ENCODE measurements at regions not wholly inside any gene's neighbourhood (a gene's known extent, or its start where the extent isn't known, plus 50 kb on each side); places are given as distances from the start of the nearest gene placed in this dataset.

DNA sequence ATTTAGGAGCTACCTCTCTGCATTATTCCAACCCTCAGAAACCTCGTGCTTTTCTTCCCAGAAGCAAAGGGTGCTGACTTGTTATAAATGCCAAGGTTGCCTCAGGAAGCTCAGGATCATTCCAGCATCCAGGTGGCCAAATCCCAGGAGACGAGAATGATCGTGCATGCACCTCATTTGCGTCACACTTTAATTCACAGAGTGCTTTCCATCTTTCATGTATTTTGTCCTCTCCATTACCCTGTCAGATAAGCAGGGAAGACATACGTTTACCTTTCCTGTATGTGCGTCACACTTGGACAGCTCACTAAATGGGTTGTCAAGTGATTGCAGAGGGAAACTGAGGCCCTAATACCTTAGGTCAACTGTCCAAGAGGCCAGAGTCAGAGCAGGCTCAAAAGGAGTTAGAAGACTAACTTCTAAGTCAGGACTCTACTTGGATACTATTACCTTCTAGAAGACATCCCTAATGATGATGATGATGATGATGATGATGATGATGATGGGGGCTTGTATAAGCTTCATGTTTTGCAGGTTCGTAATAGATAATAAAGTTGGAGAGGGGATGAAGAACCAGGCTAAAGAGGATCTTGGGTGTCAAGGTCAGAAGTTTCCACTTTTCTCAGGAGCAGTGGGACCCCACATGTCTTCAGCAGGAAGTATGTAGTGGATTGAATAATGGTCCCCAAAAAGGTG, 150.6 kb upstream of the TNRC6C start:
- H3K27ac ChIP-seq: no peak overlapping the region
- TF ChIP-seq, protein P1, sequence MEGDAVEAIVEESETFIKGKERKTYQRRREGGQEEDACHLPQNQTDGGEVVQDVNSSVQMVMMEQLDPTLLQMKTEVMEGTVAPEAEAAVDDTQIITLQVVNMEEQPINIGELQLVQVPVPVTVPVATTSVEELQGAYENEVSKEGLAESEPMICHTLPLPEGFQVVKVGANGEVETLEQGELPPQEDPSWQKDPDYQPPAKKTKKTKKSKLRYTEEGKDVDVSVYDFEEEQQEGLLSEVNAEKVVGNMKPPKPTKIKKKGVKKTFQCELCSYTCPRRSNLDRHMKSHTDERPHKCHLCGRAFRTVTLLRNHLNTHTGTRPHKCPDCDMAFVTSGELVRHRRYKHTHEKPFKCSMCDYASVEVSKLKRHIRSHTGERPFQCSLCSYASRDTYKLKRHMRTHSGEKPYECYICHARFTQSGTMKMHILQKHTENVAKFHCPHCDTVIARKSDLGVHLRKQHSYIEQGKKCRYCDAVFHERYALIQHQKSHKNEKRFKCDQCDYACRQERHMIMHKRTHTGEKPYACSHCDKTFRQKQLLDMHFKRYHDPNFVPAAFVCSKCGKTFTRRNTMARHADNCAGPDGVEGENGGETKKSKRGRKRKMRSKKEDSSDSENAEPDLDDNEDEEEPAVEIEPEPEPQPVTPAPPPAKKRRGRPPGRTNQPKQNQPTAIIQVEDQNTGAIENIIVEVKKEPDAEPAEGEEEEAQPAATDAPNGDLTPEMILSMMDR (conservative IDR thresholded peaks at IDR 0.05): no peak
- TF ChIP-seq ZFX (IDR thresholded peaks at IDR 0.05): no peak

GRCh38 chr17:77808686-77809425, 149.6 kb upstream of the TNRC6C start:
- no peak overlapping the region for H3K27ac ChIP-seq
- TF ChIP-seq, protein P1 (conservative IDR thresholded peaks at IDR 0.05): no peak
- no peak for TF ChIP-seq ZFX (IDR thresholded peaks at IDR 0.05)

DNA sequence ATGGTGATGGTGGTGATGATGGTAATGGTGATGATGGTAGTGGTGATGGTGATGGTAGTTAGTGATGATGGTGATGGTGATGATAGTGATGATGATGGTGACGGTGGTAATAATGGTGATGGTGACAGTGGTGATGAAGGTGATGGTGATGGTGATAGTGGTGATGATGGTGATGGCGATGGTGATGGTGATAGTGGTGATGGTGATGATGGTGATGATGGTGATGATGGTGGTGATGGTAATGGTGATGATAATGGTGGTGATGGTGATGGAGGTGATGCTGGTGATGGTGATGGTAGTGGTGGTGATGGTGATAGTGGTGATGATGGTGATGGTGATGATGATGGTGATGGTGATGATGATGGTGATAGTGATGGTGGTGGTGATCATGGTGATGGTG, 148.7 kb upstream of the TNRC6C start:
- no peak for TF ChIP-seq ZFX (IDR thresholded peaks at IDR 0.05)
- TF ChIP-seq, protein P1 (conservative IDR thresholded peaks at IDR 0.05): no peak
- H3K27ac ChIP-seq: no peak overlapping the region

DNA sequence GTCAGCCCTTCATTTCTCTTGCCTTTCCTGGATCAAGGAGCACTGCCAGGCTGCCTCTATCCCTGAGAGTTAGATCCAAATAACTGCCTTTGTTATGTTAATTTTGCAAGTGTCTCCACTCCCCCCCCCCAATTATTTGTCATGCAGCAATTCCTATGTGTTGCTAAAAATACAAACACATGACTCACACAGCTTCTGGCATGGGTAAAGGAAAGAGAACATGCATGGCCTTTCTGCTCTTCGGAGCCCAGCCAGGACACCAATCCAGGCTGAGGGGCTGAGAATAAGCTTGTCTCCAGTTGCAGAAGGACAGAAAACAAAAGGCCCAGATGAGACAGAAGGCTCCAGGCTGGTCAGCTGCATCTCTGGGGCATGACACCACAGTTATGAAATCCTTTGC, 148.0 kb upstream of the TNRC6C start:
- TF ChIP-seq ZFX (IDR thresholded peaks at IDR 0.05): no peak
- TF ChIP-seq, protein P1 (conservative IDR thresholded peaks at IDR 0.05): no peak
- no peak overlapping the region for H3K27ac ChIP-seq

DNA sequence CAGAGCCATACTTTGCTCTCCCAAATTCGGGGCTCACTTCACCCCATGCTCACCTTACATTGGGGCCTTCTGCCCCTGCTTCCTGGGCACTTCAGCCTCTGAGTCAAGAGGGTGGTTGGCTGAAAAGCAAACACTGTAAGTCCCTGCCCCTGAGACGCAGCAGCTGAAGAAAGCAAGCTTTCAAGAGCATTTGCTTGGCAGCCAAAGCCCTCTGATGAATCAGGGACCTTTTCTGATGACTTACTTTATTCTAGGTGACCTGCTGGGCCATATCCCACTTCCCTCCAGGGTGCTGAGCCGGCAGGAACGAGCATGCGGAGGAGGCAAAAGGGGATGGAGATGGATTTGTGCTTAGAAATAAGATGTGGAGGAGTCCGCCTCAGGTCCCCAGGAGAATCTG, 147.0 kb upstream of the TNRC6C start:
- TF ChIP-seq ZFX (IDR thresholded peaks at IDR 0.05): no peak
- TF ChIP-seq, protein P1 (conservative IDR thresholded peaks at IDR 0.05): no peak
- H3K27ac ChIP-seq: no peak overlapping the region

GRCh38 chr17:77814091-77814772, 144.3 kb upstream of the TNRC6C start:
- H3K27ac ChIP-seq: no peak overlapping the region
- TF ChIP-seq ZFX (IDR thresholded peaks at IDR 0.05): no peak
- TF ChIP-seq, protein P1 (conservative IDR thresholded peaks at IDR 0.05): no peak

Measured in C4-2B (cell line).